Gastroesophageal sphincter (tissue), 4 donors: ENCODE measurements at regions not wholly inside any gene's neighbourhood (a gene's known extent, or its start where the extent isn't known, plus 50 kb on each side); places are given as distances from the start of the nearest gene placed in this dataset.
A peak's percentile ranks its signal among the peaks of the same experiment; 100 is the strongest.

ENCODE experiments used
- ATAC-seq: fragments of 150-250 bp; one replicate; pipeline ENCODE4 v1.9.1; 2016; ENCODE audit warnings: mild to moderate bottlenecking, moderate library complexity
- H3K27ac ChIP-seq, 4 donors: fragments of 200-600 bp; sonication (generic) in 3 of 4; 1 replicate in 3 of 4; 2 replicates in 1 of 4; pipeline ENCODE4 v1.5.1; 2016 to 2019
- H3K27me3 ChIP-seq: fragments of 200-600 bp; sonication (generic); one replicate; pipeline ENCODE4 v1.5.1; 2019
- H3K36me3 ChIP-seq, 2 donors: fragments of 200-600 bp; sonication (generic); one replicate each; pipeline ENCODE4 v1.5.1; 2019; ENCODE audit warnings: control low read depth in 1 of 2
- H3K4me1 ChIP-seq, 3 donors: fragments of 200-600 bp; sonication (generic); 1 replicate in 2 of 3; 2 replicates in 1 of 3; pipeline ENCODE4 v1.5.1; 2016 to 2019; ENCODE audit warnings: control low read depth in 2 of 3
- H3K4me3 ChIP-seq, 2 donors: fragments of 200-600 bp; sonication (generic); one replicate each; pipeline ENCODE4 v1.5.1; 2019; ENCODE audit warnings: mild to moderate bottlenecking in 1 of 2, moderate library complexity in 1 of 2
- H3K9me3 ChIP-seq, 3 donors: fragments of 200-600 bp; sonication (generic); one replicate each; pipeline ENCODE4 v1.5.1; 2017 to 2019; ENCODE audit warnings: control low read depth in 2 of 3
- CTCF ChIP-seq, 4 experiments: fragments of 200-600 bp in 2 of 4; fragments of 450-650 bp in 2 of 4; sonication (generic) in 1 of 4; IDR thresholded peaks; one replicate each; pipeline ENCODE4 v1.5.1; 2017 to 2019; ENCODE audit warnings: antibody characterized with exemption in 4 of 4, mild to moderate bottlenecking in 2 of 4, moderate library complexity in 2 of 4
- EP300 ChIP-seq: sonication (generic); formaldehyde crosslinking; IDR thresholded peaks from one replicate; pipeline ENCODE4 v1.6.1; 2017; ENCODE audit warnings: antibody characterized with exemption, mild to moderate bottlenecking
- POLR2A ChIP-seq, 2 donors: fragments of 450-650 bp; IDR thresholded peaks; one replicate each; pipeline ENCODE4 v1.6.1; 2017; ENCODE audit warnings: antibody characterized with exemption in 2 of 2, mild to moderate bottlenecking in 2 of 2, moderate library complexity in 1 of 2
- POLR2AphosphoS5 ChIP-seq: sonication (generic); formaldehyde crosslinking; IDR thresholded peaks from one replicate; pipeline ENCODE4 v1.6.1; 2017; ENCODE audit warnings: antibody characterized with exemption
- WGBS, 2 donors: methylation state at CpG; one replicate each; pipeline ENCODE4 v1.1.5; 2018; ENCODE audit warnings: low coverage in 1 of 2; 5-methylcytosine and 5-hydroxymethylcytosine counted together

DNA sequence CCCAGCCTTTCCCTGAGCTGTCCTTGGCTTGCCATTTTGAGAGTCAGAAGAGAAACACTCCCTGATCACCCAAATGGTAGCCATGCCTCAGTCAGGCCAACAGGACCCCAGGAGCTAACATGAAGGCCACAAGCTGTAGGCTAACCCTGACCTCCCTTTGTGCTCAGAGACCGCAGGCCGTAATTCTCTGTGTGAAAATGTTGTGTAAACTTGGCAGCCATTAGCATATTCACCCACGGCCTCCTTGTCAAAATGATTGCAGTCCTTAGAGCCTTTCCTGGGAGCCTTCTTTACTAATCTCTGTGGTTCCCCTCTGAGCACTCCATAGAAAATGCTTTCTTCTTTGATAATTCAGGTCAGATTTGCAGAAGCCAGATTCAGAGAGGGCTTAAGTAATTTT, 418.9 kb downstream of the COG6 start:
- Histone ChIP-seq H3K4me1 (peaks cover 2 to 14% (median 3%) of the 10 kb centered on the region in 3 donors), H3K27me3 (no peaks in the 10 kb centered on the region), H3K27ac (no peak overlapping the region), H3K36me3 (no peaks in the 10 kb centered on the region), H3K9me3 (no peaks in the 10 kb centered on the region), H3K4me3 (no peak overlapping the region)
- no peak for TF ChIP-seq POLR2AphosphoS5
- no peak for TF ChIP-seq EP300
- no peak for TF ChIP-seq CTCF (IDR thresholded peaks at IDR 0.05)
- TF ChIP-seq POLR2A (IDR thresholded peaks at IDR 0.05): no peak
- WGBS, 2 donors: 59% methylated on average over 3 of the region's 3 CpGs; no CpG with 5 or more reads in 1 of the 2 donors
- peak; percentile 32 for ATAC-seq

DNA sequence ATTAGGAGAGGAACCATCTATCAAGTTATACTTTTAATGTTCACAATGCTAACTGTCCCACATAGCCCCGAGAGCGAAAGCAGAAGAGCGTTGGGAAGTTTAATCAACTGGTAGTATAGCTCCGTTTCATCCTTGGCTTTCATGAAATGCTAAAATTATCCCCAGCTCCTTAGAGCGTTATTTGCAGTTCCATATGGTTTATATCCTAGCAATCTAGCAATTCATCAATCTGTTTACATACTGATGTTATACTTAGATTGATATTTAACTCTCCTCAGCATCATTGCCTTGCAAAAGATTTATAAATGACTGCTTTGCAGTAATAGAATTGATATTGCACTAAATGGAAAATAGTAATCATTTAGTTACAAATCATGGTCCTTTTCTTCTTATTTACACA, 419.8 kb downstream of the COG6 start:
- TF ChIP-seq POLR2A (IDR thresholded peaks at IDR 0.05) (no peak), EP300 (no peak), POLR2AphosphoS5 (no peak), CTCF (IDR thresholded peaks at IDR 0.05) (no peak)
- ATAC-seq: no peak
- WGBS, 2 donors: 52 to 82% methylated on average over 5 of the region's 5 CpGs
- H3K4me3 ChIP-seq: no peak overlapping the region
- H3K36me3 ChIP-seq: no peaks in the 10 kb centered on the region
- H3K27me3 ChIP-seq: no peaks in the 10 kb centered on the region
- H3K9me3 ChIP-seq: no peaks in the 10 kb centered on the region
- peaks cover 0 to 5% (median 3%) of the 10 kb centered on the region in 3 donors for H3K4me1 ChIP-seq
- no peak overlapping the region for H3K27ac ChIP-seq

GRCh38 chr13:40076765-40077362, 421.4 kb downstream of the COG6 start:
- Histone ChIP-seq H3K27me3 (no peaks in the 10 kb centered on the region), H3K36me3 (no peaks in the 10 kb centered on the region), H3K27ac (no peak overlapping the region), H3K4me1 (peaks cover 0 to 5% (median 3%) of the 10 kb centered on the region in 3 donors), H3K9me3 (no peaks in the 10 kb centered on the region), H3K4me3 (no peak overlapping the region)
- ATAC-seq: no peak
- WGBS, 2 donors: 66 to 88% methylated on average over 2 to 3 of the region's 3 CpGs
- TF ChIP-seq POLR2A (IDR thresholded peaks at IDR 0.05): no peak
- no peak for TF ChIP-seq POLR2AphosphoS5
- TF ChIP-seq CTCF (IDR thresholded peaks at IDR 0.05): no peak
- TF ChIP-seq EP300: no peak

DNA sequence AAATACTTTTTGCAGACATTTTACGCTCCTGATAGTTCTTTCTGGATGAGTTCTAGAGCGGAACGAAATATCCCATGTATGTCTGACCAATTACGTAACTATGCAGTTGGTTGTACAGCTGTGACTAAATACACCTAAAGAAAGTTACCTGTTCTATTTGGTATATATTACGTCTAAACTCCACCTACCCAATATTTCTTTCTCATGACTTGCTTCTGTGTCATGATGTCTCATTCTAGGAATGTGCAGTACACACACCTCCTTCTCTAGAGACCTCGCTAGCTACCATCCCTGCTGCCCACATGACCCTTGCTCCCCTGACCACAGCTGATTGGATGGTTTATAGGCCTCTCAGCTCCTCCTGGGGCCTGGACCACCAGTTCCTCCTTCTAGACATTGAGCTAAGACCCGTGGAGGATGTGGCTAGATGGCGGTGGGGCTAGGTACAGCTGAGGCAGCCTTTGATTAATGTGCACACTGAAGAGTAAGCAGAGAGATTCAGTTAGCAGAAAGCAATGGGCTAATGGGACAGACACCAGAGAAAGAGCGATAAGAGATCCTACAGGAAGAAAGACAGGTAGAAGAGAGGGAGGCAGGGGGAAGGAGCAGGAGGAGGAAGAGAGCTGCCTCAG, 422.1 kb downstream of the COG6 start:
- TF ChIP-seq POLR2A (IDR thresholded peaks at IDR 0.05) (no peak), POLR2AphosphoS5 (no peak), CTCF (IDR thresholded peaks at IDR 0.05) (no peak), EP300 (no peak)
- no peak overlapping the region for H3K27ac ChIP-seq
- H3K4me1 ChIP-seq: peaks cover 0 to 8% (median 3%) of the 10 kb centered on the region in 3 donors
- ATAC-seq: no peak
- H3K4me3 ChIP-seq: no peak overlapping the region
- no peaks in the 10 kb centered on the region for H3K36me3 ChIP-seq
- WGBS, 2 donors: 97 to 98% methylated on average over 7 to 8 of the region's 9 CpGs
- no peaks in the 10 kb centered on the region for H3K9me3 ChIP-seq
- no peaks in the 10 kb centered on the region for H3K27me3 ChIP-seq

GRCh38 chr13:40079721-40080120, 424.3 kb downstream of the COG6 start:
- Histone ChIP-seq H3K27me3 (no peaks in the 10 kb centered on the region), H3K36me3 (no peaks in the 10 kb centered on the region), H3K4me1 (peaks cover 0 to 9% (median 3%) of the 10 kb centered on the region in 3 donors), H3K9me3 (no peaks in the 10 kb centered on the region), H3K4me3 (no peak overlapping the region), H3K27ac (no peak overlapping the region)
- TF ChIP-seq CTCF (IDR thresholded peaks at IDR 0.05): no peak
- no peak for TF ChIP-seq EP300
- TF ChIP-seq POLR2AphosphoS5: no peak
- TF ChIP-seq POLR2A (IDR thresholded peaks at IDR 0.05): no peak
- WGBS, 2 donors: 90 to 100% methylated on average over 1 of the region's 1 CpG
- ATAC-seq: no peak
